ENCODE measurements at regions not wholly inside any gene's neighbourhood (a gene's known extent, or its start where the extent isn't known, plus 50 kb on each side); places are given as distances from the start of the nearest gene placed in this dataset.

- TF ChIP-seq, protein P1, sequence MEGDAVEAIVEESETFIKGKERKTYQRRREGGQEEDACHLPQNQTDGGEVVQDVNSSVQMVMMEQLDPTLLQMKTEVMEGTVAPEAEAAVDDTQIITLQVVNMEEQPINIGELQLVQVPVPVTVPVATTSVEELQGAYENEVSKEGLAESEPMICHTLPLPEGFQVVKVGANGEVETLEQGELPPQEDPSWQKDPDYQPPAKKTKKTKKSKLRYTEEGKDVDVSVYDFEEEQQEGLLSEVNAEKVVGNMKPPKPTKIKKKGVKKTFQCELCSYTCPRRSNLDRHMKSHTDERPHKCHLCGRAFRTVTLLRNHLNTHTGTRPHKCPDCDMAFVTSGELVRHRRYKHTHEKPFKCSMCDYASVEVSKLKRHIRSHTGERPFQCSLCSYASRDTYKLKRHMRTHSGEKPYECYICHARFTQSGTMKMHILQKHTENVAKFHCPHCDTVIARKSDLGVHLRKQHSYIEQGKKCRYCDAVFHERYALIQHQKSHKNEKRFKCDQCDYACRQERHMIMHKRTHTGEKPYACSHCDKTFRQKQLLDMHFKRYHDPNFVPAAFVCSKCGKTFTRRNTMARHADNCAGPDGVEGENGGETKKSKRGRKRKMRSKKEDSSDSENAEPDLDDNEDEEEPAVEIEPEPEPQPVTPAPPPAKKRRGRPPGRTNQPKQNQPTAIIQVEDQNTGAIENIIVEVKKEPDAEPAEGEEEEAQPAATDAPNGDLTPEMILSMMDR (IDR thresholded peaks at IDR 0.05; ENCODE audit: insufficient read depth, low read length) = no peak
- no peak for TF ChIP-seq POLR2AphosphoS5 (IDR thresholded peaks at IDR 0.05; ENCODE audit: low read depth)
- TF ChIP-seq GABPA (IDR thresholded peaks at IDR 0.05; ENCODE audit: low read depth) = no peak
- TF ChIP-seq, protein P2, sequence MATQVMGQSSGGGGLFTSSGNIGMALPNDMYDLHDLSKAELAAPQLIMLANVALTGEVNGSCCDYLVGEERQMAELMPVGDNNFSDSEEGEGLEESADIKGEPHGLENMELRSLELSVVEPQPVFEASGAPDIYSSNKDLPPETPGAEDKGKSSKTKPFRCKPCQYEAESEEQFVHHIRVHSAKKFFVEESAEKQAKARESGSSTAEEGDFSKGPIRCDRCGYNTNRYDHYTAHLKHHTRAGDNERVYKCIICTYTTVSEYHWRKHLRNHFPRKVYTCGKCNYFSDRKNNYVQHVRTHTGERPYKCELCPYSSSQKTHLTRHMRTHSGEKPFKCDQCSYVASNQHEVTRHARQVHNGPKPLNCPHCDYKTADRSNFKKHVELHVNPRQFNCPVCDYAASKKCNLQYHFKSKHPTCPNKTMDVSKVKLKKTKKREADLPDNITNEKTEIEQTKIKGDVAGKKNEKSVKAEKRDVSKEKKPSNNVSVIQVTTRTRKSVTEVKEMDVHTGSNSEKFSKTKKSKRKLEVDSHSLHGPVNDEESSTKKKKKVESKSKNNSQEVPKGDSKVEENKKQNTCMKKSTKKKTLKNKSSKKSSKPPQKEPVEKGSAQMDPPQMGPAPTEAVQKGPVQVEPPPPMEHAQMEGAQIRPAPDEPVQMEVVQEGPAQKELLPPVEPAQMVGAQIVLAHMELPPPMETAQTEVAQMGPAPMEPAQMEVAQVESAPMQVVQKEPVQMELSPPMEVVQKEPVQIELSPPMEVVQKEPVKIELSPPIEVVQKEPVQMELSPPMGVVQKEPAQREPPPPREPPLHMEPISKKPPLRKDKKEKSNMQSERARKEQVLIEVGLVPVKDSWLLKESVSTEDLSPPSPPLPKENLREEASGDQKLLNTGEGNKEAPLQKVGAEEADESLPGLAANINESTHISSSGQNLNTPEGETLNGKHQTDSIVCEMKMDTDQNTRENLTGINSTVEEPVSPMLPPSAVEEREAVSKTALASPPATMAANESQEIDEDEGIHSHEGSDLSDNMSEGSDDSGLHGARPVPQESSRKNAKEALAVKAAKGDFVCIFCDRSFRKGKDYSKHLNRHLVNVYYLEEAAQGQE (IDR thresholded peaks at IDR 0.05; ENCODE audit: insufficient replicate concordance, low read depth) = no peak
- no peak for TF ChIP-seq SPI1 (IDR thresholded peaks at IDR 0.05; ENCODE audit: borderline replicate concordance, low read depth)
These were observed 53.3 kb downstream of the PITPNM2 start for GRCh38 chr12:123097561-123098084.

Data from HL-60 (cell line).